Jurkat, Clone E6-1 (cell line): ENCODE measurements at regions not wholly inside any gene's neighbourhood (a gene's known extent, or its start where the extent isn't known, plus 50 kb on each side); places are given as distances from the start of the nearest gene placed in this dataset.
"Not testable (repeated sequence)": the region's sequence is repeated elsewhere in the genome, so short reads cannot be mapped to it uniquely, and the experiment has no call there.

Experiments
- DNase-seq: peaks from one replicate; pipeline ENCODE4 v3.0.0-alpha.2; 2011; ENCODE audit warnings: low read depth, low spot score
- H3K4me3 ChIP-seq: 2 replicates; pipeline ENCODE4 v1.5.1; 2011; ENCODE audit warnings: mild to moderate bottlenecking, low read length, control low read depth, moderate library complexity

DNA sequence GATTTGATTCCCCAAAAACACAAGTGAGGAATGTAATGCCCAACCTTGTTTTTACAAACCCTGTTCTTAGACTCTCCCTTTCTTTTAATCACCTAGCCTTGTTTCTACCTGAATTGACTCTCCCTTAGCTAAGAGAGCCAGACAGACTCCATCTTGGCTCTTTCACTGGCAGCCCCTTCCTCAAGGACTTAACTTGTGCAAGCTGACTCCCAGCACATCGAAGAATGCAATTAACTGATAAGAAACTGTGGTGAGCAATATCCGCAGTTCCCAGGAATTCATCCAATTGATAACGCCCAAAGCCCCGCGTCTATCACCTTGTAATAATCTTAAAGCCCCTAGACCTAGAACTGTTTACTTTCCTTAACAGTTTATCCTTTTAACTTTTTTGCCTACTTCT, 120.2 kb upstream of the DEFB108B start:
- not testable (repeated sequence) for H3K4me3 ChIP-seq, DNase-seq

DNA sequence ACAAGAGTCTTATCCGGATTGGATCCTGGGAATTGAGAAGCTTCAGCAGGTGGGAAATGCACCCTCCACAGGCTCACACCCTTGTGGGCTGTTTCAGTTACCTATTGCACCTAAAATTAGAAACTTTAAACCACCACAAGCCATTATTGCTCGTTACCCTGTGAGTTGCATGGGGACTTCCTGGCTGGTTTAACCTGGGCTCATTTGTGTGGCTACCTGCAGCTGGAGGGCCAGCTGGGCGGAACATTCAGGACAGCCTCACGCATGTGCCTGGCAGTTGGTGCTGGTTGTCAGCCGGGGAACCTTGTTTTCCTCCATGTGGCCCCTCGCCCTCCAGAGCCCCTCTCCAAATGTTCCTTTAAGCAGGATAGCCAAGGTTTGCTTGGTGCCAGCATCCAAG, 118.5 kb upstream of the DEFB108B start:
- H3K4me3 ChIP-seq, DNase-seq: not testable (repeated sequence)

DNA sequence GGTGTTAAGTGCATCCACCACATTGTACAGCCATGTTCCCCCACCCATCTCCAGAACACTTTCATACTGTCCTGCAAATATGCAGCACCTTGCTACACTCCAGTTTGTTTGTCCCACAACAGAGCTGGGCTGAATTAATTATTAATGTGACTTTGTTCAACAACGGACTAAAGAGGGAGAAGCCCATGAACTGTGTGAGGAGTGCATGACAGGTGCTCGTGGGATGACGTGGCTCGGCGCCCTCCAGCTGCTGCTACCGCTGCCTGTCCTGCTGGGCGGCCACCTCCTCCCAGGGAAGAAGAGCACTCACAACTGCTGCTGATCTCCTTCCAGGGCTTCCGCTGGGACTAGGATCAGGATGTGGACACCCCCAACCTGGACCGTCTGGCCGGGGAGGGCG, 111.2 kb upstream of the DEFB108B start:
- H3K4me3 ChIP-seq, DNase-seq: not testable (repeated sequence)

DNA sequence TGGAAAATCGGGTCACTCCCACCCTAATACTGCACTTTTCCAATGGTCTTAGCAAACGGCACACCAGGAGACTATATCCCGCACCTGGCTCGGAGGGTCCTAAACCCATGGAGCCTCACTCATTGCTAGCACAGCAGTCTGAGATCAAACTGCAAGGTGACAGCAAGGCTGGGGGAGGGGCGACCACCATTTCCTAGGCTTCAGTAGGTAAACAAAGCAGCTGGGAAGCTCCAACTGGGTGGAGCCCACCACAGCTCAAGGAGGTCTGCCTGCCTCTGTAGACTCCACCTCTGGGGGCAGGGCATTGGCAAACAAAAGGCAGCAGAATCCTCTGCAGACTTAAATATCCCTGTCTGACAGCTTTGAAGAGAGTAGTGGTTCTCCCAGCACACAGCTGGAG, 109.0 kb upstream of the DEFB108B start:
- H3K4me3 ChIP-seq, DNase-seq: not testable (repeated sequence)

DNA sequence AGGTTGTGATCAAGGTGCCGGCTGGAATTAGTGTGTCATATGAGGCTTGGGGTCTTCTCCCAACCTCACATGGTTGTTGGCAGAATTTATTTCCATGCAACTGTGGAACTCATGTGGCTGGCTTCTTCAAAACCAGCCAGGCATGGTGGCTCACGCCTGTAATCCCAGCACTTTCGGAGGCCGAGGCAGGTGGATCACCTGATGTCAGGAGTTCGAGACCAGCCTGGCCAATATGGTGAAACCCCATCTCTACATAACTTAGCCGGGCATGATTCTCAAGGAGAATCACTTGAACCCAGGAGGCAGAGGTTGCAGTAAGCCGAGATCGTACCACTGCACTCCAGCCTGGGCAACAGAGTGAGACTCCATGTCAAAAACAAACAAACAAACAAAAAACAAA, 102.3 kb upstream of the DEFB108B start:
- not testable (repeated sequence) for DNase-seq, H3K4me3 ChIP-seq

DNA sequence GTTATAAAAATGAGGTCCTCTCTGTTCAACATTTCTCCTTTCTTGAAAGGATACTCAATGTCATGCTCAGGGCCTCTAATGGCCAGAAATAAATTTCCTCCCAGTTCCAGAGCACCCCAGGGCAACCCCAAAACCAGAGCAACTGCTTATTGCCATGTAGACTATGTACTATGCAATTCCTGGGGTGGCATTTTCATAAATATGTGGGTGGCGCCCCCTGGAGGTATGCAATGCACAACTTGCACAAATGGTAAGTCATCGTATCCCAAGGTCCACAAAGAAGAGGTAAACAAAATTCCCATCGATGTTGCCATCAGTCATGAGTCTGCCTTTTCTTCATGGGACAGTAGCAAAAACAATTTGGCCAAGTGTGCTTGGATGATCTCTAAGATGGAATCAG, 98.6 kb upstream of the DEFB108B start:
- DNase-seq, H3K4me3 ChIP-seq: not testable (repeated sequence)

DNA sequence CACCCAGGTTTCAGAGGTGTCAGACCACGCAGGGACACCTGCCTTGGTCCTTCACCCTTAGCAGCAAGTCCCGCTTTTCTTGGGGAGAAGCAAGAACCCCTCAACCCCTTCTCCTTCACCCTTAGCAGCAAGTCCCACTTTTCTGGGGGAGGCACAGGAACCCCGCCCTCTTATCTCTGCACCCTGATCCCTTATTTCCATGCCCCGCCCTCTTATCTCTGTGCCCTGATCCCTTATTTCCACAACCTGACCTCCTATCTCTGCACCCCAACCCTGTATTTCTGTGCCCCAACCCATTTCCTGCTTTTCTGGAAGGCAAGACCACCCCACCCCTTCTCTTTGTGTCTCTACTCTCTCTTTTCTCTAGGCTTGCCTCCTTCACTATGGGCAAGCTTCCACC, 94.7 kb upstream of the DEFB108B start:
- not testable (repeated sequence) for H3K4me3 ChIP-seq, DNase-seq

DNA sequence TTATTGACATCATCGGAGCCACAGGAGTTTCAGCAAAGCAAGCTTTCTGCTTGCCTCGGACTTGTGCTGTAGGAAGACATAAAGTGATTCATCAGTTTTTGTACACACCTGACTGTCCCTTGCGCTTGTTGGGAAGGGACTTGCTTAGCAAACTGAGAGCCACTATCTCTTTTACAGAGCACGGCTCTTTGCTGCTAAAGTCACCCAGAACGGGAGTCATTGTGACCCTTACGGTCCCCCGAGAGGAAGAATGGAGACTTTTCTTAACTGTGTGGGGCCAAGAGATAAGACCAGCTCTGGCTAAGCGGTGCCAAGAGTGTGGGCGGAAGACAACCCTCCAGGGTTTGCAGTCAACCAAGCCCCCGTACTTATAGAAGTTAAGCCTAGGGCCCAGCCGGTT, 89.6 kb upstream of the DEFB108B start:
- not testable (repeated sequence) for H3K4me3 ChIP-seq, DNase-seq

DNA sequence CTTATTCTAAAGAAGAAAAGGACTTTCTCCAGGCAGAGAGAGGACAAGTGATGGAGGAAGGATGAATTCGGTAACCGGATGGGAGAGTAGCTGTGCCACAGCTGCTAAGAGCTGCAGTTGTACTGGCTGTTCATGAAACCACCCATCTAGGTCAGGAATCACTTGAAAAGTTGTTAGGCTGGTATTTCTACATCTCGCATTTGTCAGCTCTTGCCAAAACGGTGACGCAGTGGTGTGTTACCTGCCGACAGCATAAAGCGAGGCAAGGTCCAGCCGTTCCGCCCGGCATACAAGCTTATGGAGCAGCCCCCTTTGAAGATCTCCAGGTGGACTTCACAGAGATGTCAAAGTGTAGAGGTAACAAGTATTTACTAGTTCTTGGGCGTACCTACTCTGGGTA, 87.3 kb upstream of the DEFB108B start:
- H3K4me3 ChIP-seq, DNase-seq: not testable (repeated sequence)

DNA sequence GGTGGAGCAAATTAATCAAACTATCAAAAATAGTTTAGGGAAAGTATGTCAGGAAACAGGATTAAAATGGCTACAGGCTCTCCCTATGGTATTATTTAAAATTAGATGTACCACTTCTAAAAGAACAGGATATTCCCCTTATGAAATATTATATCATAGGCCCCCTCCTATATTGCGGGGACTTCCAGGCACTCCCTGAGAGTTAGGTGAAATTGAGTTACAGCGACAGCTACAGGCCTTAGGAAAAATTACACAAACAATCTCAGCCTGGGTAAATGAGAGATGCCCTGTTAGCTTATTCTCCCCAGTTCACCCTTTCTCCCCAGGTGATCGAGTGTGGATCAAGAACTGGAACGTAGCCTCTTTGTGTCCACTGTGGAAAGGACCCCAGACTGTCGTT, 86.7 kb upstream of the DEFB108B start:
- not testable (repeated sequence) for DNase-seq, H3K4me3 ChIP-seq

DNA sequence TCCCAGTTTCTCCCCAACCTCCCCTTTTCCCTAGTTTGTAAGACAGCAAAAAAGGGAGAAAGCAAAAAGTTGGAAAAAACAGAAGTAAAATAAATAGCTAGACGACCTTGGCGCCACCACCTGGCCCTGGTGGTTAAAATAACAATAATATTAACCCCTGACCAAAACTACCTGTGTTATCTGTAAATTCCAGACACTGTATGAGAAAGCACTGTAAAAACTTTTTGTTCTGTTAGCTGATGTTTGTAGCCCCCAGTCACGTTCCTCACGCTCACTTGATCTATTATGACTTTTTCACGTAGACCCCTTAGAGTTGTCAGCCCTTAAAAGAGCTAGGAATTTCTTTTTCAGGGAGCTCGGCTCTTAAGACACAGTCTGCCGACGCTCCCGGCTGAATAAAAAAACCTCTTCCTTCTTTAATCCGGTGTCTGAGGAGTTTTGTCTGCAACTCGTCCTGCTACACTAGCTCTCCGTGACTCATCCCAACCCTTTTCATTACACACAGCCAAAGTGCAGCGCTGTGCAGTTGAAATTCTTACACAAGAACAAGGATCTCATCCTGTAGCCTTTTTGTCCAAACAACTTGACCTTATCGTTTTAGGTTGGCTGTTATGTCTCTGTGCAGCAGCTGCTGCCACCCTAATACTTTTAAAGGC, 83.9 kb upstream of the DEFB108B start:
- H3K4me3 ChIP-seq, DNase-seq: not testable (repeated sequence)

DNA sequence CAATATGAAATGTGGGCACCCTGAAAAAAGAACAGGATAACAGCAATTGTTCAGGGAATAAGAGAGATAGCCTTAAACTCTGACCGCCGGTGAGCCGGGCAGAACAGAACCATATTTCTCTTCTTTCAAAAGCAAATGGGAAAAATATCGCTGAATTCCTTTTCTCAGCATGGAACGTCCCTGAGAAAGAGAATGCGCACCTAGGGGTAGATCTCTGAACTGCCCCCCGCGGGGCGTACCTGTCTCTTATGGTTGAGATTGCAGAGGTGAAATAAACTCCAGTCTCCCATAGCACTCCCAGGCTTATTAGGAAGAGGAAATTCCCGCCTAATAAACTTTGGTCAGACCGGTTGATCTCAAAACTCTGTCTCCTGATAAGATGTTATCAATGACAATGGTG, 82.1 kb upstream of the DEFB108B start:
- not testable (repeated sequence) for DNase-seq

DNA sequence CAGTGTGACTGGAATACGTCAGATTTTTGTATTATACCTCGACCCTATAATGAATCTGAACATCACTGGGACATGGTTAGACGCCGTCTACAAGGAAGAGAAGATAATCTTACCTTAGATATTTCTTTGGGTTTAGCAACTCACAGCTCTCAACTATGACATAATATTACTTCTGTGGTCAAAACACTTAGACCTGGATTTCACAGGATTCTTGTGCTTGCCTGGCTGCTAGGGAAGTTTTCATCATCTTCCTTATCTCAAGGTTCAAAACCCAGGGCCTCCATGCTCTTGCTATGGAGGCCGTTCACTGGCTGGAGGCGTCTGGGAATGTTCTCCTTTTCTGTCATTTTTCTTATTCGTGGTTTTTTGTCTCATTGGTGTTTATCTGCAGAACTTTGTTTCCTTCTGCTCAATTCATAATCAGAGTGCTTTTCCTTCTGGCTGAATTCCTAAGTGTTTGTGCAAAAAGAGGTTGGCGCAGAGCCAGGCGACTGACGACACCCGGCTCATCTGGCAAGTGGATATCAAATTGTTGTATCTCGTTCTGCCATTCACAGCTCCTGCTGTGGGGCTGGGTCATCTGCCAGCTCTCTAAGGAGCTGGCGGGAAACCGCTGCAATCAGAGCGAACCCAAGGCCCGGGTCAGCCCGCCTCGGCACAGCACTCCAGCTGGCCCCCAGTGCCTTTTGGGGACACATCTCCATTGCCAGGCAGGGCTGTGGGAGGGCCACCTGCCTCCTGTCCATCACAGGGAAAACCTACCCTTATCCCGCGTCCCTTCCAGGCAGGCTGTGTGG, 68.1 kb upstream of the DEFB108B start:
- DNase-seq = not testable (repeated sequence)

More for the DNA sequence above, 82.1 kb upstream of the DEFB108B start:
- H3K4me3 ChIP-seq = not testable (repeated sequence)

DNA sequence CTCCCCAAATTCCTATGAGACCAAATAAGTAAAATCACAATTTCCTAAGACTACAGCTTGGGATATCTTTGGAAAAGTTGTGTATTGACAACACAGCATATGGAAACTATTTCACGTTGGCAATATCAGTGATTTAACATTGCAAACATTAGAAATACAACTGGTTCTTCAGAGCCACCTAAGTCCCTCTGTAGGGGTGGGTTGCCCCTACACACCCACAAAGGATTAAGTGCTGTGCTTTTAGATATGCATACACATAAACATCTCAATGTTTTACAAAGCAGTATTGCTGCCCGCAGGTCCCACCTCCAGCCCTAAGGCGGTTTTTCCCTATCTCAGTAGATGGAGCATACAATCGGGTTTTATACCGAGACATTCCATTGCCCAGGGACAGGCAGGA, 66.0 kb upstream of the DEFB108B start:
- not testable (repeated sequence) for H3K4me3 ChIP-seq

More for the DNA sequence above, 68.1 kb upstream of the DEFB108B start:
- H3K4me3 ChIP-seq = not testable (repeated sequence)

DNA sequence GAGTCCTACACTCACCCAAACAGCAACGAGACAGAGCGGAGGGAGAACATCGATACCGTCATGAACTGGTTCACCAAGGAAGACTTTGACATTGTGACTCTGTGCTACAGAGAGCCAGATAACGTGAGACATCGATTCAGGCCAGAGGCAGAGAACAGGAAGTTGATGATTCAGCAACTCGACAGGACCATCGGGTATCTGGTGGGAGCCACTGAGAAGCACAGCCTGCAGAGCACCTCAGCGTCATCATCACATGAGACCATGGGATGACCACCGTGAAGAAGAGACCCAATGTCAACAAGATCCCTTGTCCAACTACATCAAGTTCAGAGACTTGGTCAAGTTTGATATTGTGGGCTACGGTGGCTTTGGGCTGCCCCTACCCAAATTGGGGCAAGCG, 60.8 kb upstream of the DEFB108B start:
- not testable (repeated sequence) for DNase-seq

More for the DNA sequence above, 66.0 kb upstream of the DEFB108B start:
- DNase-seq = not testable (repeated sequence)

DNA sequence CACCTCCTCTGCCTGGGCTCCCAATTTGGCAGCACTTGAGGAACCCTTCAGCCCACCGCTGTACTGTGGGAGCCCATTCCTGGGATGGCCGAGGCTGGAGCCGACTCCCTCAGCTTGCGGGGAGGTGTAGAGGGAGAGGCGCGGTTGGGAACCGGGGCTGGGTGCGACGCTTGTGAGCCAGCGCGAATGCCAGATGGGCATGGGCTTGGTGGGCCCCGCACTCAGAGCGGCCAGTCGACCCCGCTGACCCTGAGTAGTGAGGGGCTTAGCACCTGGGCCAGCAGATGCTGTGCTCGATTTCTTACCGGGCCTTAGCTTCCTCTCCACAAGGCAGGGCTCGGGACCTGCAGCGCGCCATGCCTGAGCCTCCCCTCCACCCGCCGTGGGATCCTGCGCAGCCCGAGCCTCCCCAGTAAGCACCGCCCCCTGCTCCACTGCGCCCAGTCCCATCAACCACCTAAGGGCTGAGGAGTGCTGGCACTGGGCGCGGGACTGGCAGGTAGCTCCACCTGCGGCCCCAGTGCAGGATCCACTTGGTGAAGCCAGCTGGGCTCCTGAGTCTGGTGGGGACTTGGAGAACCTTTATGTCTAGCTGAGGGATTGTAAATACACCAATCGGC, 58.3 kb upstream of the DEFB108B start:
- DNase-seq = no peak
- no peak overlapping the region for H3K4me3 ChIP-seq

More for the DNA sequence above, 60.8 kb upstream of the DEFB108B start:
- not testable (repeated sequence) for H3K4me3 ChIP-seq

DNA sequence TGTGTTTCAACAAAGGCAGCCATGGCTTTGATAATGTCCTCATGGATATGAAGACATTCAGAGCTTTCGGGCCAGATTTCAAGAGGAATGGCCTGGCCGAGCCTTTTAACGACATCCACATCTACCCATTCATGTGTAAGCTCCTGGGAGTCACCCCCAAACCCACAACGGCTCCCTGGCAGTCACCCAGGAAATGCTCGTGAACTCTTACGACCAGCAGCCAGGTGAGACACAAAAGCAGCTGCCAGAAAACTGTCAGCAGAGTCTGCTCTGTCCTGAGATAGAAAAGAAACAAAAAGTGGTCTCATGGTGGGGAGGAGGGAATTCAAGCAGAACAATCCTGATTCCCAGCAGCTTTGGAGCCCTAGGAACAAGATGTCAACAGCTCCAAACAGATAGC, 52.9 kb upstream of the DEFB108B start:
- H3K4me3 ChIP-seq, DNase-seq: not testable (repeated sequence)

DNA sequence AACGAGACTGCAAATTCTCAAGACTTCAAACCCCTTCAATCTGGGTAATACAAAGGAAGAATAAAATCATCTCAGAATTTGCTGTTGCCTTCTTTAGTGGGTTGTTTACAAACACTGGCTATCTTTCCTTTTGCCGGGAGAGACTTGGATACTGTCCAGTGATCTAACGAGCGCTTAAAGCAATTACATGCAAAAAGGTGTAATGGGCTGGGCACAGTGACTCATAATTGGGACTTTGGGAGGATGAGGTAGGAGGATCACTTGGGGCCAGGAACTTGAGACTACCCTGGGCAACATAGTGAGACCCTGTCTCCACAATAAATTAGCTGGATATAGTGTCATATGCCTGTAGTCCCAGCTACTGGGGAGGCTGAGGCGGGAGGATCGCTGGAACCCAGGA, 52.2 kb upstream of the DEFB108B start:
- not testable (repeated sequence) for H3K4me3 ChIP-seq, DNase-seq

DNA sequence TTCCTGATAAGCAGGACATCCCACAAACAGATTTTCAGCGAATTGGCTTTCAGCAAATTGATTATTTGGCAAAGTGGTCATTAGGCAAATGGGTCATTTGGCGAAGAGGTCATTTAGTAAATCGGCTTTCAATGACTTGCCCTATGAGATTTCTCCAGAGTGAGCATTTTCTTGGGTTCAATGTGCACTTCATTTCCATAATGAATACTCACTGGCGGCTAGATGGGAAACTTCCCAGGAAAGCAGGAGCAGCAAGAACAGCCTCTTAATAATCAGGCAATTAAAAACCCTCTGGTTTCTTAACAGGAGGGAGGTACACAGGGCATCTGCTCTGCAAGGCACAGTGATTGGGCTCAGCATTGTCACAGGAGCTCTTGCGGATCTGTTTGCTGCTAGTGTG, 51.5 kb upstream of the DEFB108B start:
- H3K4me3 ChIP-seq, DNase-seq: not testable (repeated sequence)
